GM18507 (cell line): ENCODE measurements at regions not wholly inside any gene's neighbourhood (a gene's known extent, or its start where the extent isn't known, plus 50 kb on each side); places are given as distances from the start of the nearest gene placed in this dataset.
A peak's percentile ranks its signal among the peaks of the same experiment; 100 is the strongest.
"Not testable (repeated sequence)": the region's sequence is repeated elsewhere in the genome, so short reads cannot be mapped to it uniquely, and the experiment has no call there.

Experiments used
- DNase-seq: peaks from one replicate; pipeline ENCODE4 v3.0.0; 2011; ENCODE audit warnings: low read depth; ENCODE audit not compliant: insufficient read length; ENCODE audit errors: extremely low spot score
- FAIRE-seq: peaks from 2 replicates; lab custom pipeline; 2011; peaks lifted over from hg19 to GRCh38; lab: Jason Lieb, UNC

DNA sequence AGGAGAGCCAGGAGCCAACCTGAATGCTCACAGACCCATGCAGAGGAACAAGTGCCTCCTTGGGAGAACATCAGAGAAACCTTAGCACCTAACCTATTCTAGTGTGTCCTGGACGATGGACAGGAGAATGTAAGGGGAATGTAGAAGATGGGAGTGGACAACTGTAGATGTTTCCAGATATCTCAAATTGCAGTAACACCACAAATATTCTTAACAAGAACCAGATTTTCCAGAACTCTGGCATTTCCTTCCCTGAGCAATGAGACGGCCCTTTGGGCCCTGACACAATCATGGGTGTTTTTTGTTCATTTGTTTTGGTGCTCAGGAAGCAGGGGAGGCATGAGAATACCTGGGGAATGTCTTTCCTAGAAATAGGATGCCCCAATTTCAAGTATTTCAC is 196.1 kb upstream of the PRSS1 start:
- DNase-seq (no peak), FAIRE-seq (no peak)

DNA sequence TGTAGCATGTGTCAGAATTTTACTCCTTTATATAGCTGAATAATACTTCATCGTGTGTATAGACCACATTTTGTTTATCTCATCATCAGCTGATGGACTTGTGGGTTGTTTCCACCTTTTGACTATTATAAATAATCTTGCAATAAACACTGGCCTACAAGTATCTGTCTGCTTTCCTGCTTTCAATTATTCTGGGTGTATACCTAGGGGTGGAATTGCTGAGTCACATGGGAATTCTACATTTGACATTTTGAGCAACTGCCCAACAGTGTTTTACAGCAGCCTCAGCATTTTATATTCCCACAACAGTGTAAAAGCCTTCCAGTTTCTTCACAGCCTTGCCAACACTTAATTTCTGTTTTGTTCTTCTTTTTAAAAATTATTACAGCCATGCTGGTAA is 200.3 kb upstream of the PRSS1 start:
- FAIRE-seq (no peak), DNase-seq (no peak)

DNA sequence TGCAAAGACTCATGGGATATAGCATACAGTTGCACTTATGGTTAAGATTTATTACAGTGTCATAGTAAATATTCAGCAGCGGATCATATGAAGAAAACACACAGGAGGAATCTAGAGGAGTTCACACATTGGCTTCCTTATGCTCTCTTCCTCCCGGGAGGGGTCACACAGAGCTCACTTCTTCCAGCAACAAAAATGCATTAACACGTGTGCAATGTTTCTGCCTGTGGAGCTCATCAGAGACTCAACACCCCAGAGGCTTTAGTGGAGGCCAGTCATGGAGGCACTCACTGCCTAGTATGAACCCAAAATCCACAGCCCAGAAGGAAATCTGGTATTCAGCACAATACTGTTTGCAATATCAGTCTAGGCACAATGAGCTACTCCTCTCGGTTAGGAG is 202.8 kb upstream of the PRSS1 start:
- FAIRE-seq (no peak), DNase-seq (no peak)

DNA sequence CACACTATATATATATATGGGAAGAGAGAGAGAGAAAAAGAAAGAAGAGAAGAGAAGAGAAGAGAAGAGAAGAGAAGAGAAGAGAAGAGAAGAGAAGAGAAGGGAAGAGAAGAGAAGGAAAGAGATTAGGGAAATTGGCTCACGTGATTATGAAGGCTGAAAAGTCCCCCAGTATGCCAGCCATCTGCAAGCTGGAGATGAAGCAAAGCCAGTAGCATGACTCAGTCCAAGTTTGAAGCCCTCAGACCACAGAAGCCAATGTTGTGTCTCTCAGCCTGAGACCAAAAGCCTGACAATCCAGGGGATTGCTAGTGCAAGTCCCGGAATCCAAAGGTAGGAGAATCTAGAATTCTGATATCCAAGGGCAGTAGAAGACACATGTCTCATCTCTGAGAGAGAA is 206.3 kb upstream of the PRSS1 start:
- FAIRE-seq = no peak
- no peak for DNase-seq

DNA sequence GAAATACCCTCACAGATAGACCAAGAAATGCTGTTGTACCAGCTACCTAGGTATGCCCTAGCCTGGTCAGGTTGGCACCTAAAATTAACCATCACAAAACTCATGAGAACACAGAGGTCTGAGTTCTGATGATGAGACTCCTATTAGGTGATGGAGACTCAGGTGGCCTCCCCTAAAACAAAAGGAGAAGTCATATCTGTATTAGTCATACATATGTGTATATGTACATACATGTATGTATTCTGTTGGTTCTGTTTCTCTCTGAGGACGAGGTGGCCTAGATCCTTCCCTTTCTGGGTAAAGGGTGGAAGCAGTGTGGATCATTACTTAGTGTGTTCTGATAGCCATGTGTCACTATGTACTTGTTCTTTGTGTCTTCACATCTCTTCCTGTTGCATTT is 207.2 kb upstream of the PRSS1 start:
- DNase-seq (no peak), FAIRE-seq (no peak)

DNA sequence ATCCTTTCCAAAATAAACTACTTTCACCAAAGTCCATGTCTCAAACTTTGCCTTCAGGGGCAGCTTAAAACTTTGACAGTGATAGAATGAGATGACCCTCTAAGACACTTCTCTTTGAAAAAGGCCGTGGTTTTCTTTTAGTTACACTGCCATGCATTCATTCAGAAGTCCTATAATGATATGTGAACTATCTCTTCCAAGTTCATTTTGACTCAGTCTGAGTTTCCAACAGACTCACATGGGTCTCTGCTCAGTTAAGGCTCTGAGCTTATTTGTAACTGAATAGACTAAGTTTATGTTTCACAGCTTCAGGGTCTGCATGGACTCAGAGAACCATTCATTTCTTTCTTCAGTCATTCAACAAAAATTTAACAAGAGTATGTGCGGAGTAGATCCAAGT is 208.9 kb upstream of the PRSS1 start:
- FAIRE-seq (no peak), DNase-seq (no peak)

DNA sequence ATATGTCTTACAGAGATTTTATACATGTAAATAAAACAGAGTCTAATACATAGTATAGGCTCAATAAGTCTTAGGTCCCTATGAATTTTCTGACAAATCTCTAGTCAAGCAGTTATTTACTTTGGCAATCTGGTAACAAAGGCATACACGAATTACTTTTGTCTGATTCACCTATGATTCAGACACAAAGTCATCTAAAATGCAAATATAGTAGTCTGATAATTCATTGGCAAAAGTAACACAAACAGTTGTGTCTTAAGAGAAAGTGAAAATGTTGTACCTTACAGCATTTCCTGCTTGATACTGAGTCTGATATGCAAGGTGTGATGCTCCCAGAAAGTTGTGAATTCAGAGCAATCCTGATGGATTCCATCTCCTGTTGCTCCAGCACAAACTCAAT is 209.4 kb upstream of the PRSS1 start:
- DNase-seq (no peak), FAIRE-seq (no peak)

DNA sequence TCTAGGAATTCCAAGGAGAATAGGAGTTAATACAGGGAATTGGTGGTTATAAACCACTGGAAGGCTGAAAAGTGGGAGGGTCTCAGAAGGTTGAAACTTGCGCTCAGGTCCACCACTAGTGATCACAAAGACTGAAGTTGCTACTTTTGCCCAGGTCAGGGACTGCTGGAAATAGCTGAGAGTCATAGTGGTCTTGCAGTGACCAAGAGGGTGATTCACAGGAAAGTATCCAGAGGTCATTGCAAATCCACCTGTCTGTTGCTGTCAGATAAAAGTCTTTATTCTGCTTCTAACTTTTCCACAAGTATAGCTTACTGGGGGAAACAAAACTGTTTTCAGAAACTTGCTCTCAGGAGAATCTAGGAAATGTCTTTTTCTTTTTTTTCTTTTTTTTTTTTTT is 211.5 kb upstream of the PRSS1 start:
- DNase-seq (no peak), FAIRE-seq (no peak)

DNA sequence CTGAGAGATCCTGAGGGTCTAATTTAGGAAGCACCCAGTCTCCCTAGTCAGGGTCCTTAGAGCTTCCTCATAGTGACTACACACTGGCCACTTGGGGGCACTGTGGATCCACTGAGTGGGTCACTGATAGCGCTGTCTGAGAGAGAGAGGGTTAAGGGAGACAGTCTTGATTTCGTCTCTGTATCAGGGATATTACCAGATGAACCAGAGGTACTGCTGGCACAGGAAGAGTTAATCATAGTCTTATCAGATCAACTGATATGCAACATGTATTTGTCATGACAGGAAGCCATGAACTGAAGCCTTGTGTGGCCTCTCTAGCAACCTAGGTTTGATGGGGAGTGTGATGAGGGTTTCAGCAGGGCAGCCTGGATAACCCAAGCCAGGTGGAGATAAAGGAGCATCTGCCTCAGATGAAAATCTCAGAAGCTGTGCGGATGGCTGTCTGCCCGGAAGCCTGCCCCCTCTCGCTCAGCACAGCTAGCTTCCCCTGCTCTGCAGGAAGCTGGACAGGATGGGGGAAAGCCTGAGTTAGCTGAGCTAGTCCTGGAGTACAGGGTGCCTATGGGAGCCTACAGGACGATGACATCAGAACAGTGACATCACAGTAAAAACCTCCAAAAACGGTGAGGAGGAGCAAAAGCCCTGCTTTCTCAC is 214.0 kb upstream of the PRSS1 start:
- peak; percentile 12 for DNase-seq

DNA sequence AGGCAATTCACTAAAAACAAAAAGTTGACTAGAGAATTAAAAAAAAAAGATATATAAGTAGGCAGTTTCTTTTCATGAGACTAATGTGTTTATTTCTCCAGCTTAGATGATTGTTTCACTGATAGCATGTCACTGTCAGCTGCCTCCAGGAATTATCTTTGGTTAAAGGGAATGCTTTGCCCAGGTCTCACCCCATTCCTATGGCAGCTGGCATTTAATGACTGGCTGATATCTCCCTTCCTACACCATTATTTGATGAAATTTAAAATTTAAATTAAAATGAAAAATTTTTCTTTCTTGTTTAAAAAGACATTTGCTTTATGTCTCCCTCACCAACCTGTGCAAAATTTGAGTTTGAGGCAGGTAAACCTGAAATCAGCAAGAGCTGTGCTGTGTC is 214.5 kb upstream of the PRSS1 start:
- DNase-seq (no peak), FAIRE-seq (no peak)

More for the DNA sequence above, 214.0 kb upstream of the PRSS1 start:
- no peak for FAIRE-seq

DNA sequence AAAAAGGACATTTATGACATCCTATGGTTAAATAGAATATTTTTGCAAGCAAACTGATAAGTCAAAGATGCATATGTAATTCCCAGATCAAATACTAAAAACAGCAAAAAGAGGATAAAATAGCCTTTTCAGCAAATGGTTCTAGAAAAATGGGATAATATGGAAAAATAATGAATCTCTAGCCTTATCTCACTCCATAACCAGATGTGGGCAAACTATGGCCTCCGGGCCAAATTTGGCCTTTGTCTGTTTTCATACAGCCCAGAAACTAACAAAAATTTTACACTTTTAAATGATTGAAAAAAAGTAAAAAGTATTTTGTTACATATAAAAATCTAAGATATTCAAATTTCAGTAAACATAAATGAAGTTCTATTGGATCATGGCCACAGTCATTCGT is 215.4 kb upstream of the PRSS1 start:
- FAIRE-seq (no peak), DNase-seq (no peak)

DNA sequence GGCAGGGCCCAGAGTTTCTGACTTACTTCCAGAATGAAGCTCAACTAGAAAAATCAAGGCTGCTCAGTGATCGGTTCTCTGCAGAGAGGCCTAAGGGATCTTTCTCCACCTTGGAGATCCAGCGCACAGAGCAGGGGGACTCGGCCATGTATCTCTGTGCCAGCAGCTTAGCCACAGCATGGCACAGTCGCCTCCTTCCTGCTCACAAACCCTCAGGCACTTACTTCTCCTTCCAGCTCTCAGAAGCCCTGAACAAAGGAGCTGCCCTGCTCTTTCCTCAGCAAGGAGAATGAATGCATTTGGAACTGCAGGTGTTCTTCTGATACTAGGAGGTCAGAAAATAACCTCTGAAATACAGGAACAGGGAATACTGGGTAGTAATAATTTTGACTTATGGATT is 219.7 kb upstream of the PRSS1 start:
- DNase-seq (no peak), FAIRE-seq (no peak)

DNA sequence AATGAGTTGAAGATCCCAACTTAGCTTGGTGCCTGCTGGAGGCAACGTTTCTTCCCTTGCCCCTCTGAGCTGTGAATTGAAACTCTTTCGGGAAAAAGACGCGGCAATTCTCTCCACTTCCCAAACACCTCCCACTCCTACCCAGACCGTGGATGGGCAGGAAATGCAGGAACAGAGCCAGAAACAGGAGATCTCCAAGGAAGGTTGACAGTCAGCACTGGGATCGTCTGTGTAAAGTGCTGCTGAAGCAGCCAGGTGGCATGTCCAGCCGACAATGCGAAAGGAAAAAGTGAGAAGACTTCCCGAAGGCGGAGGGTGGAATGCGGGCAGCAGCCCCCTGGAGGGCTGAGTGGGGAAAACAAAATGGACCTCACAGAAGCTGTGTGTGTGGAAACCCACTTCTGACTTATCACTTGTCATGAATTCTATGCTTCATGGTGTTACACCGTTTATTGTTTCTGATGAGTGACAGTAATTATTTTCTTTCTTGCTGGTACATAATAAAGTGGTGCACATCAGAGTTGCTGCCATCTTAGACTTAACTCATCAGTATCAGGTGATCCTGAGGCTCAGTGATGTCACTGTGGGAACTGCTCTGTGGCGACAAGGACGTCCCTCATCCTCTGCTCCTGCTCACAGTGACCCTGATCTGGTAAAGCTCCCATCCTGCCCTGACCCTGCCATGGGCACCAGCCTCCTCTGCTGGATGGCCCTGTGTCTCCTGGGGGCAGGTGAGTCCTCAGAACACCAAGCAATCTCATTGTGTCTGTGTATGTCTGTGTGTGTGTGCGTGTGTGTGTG is 220.5 kb upstream of the PRSS1 start:
- FAIRE-seq = no peak
- no peak for DNase-seq

DNA sequence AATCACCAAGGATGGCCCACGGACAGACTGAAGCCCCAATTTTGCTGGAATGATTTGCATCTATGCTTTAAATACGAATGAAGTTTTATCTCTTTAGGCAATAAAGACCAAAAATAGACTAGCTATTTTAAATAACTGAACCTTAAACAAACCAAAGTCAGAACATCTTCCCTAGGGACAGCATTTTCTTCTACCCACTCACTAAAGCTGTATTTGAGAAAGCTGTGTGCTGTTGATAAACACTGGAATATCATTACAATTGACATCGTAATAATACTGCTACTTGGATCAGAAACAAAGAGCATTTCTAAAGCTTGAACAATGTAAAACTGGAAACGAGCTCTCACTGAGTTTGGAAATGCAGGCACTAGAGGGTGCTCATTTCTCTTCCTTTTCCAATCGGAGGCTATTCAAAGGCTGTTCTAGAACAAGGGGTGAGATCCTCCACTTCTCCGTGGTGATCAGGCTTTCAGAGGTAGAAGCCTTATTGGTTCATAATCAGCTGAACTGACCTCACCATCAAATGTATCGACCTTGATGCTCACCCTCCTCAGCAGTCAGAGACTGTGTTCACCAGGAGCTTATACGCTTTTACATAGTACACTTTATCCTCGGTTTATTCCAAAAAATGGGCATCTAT is 225.3 kb upstream of the PRSS1 start:
- FAIRE-seq = no peak

DNA sequence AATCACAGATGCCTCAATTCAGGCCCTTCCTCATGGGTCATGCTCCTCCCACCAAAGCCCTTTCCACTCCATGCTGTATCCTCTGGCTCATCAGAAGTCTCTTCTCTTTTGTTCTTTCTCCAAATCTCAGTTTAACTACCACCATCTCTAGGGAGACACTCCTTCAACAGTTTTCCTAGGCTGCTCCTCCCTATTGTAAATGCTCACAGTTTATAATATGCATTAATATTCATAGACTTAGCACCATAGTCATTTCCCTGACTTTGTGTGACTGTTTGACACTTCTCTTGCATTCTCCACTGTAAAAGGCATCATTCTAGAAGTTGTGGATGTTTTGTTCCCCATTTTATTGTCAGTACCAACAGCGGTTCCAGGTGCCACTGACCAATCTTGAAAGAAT is 226.5 kb upstream of the PRSS1 start:
- DNase-seq (no peak), FAIRE-seq (no peak)

More for the DNA sequence above, 225.3 kb upstream of the PRSS1 start:
- no peak for DNase-seq

DNA sequence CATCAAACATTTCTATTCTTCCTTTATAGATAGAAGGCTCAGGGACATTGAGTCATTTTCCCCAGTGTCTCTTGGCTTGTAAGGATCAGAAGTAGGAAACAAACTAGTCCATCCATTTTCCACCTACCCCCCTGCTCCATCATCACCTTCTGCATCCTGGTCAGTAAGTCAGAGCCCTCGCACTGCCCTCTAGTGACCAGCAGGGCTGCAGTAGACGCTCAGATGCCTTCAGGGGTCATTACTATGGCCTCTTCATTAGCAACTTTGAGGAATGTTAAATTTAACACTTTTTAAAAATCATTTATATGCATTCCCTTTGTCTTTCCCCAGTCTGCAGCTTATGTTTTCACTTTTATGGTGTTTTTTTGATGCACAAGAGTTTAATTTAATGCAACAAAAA is 228.4 kb upstream of the PRSS1 start:
- DNase-seq, FAIRE-seq: not testable (repeated sequence)

DNA sequence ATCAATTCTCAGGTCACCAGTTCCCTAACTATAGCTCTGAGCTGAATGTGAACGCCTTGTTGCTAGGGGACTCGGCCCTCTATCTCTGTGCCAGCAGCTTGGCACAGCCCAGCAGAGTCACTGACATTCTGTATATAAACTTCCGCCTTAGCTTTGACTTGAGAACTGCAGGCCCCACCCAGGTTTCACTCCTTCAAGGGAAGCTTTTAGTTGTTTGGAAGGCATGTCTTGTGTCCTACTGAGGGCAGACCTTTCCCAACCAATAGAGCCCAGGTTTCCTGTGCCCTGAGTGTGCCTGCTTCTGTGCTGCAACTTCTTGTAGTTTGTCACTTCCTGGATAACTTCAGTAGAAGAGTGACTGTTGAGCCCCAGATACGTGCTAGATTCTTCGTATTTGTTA is 228.8 kb upstream of the PRSS1 start:
- not testable (repeated sequence) for FAIRE-seq, DNase-seq

DNA sequence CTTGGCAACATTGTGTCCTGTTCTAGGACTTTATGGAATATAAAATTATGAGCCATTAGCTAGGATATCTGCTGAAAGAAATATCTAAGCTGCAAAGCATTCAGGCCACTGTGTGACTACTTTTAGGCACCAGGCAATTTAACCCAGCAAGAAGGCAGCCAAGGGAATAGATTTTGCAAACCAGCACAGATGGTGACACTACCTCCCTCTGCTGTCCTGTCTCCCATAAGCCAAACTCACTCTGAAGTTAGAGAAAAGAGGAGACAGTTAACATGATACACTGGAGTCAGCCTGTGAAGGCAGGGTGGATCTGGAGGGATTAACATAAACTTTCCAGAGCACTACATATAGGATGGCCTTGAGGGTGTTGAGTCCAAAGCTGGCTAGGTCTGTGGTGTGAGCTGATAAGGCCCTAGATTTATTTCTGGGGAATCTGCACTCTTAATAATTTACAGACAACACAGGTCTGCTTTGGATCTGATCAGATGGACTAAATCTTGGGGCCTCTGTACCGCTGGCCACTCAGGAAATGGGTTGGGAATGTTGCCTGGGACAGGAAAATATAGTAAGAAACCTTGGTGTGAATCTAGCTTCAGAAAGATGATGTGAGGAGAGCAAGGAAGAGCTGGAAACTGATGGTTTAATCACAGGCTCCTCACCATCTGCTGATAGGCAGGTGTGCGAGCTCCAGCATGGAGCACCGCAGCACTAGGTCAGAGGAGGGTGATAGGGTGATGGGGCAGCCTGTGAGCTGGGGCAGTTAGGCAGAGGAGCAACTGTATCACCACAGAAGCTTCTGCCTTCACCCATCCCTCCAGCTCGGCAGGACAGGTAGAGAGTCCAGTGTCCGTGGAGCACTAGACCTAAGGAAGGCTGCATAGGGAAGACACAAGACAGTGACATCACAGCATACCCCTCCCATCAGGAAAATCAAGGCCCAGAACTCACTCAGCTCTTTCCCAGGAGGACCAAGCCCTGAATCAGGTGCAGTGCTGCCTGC is 229.9 kb upstream of the PRSS1 start:
- FAIRE-seq (no peak), DNase-seq (no peak)

DNA sequence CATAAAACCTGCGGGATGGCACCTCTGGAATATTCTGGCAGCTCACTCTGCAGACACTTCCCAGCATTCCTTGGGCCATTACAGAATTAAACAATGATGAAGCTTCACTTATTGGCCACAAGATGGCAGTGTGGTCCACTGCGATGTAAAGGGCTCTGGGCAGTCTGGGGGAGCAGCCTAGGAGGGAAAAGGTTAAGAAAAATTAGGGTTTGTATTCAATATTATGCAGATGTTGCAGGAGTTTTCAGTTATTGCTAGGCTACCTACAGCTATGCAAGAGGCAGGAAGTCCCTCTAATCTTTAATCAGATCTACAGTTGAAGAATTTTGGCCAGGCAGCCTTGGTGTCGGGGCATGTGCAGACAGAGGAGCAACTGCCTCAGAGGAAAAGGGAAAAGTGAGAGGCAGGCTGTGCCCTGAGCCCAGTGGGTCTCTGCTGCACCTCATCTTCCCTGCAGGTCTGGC is 233.2 kb upstream of the PRSS1 start:
- peak; percentile 7 for DNase-seq
- FAIRE-seq = peak; percentile 65
